Cardiac septum (tissue), 1 donor: ENCODE measurements at regions not wholly inside any gene's neighbourhood (a gene's known extent, or its start where the extent isn't known, plus 50 kb on each side); places are given as distances from the start of the nearest gene placed in this dataset.

Source experiments
- DNase-seq: peaks from one replicate; pipeline ENCODE4 v3.0.0-alpha.2; 2020; ENCODE audit warnings: low spot score
- intact Hi-C: fragments of 100-400 bp; cut with DNase I; formaldehyde crosslinking; loops from one replicate; pipeline ENCODE4 v1.14.0; 2022
- donor health status: DM: no; HTN: no; CAD: no.

- intact Hi-C loops, result no loop called here
- no peak for DNase-seq
Measured at GRCh38 chr13:97559030-97559429, 125.1 kb downstream of the RAP2A start.

- intact Hi-C loops, result no loop called here
- no peak for DNase-seq
Measured at GRCh38 chr13:97559981-97560380, 126.0 kb downstream of the RAP2A start.

- intact Hi-C loops, result no loop called here
- no peak for DNase-seq
Measured at GRCh38 chr13:97561182-97561581, 127.2 kb downstream of the RAP2A start.

GRCh38 chr13:97562962-97563361, 129.0 kb downstream of the RAP2A start:
- intact Hi-C loops, result no loop called here
- DNase-seq, result no peak

GRCh38 chr13:97564956-97565355, 131.0 kb downstream of the RAP2A start:
- no peak for DNase-seq
- intact Hi-C loops, result no loop called here

GRCh38 chr13:97565906-97566305, 131.9 kb downstream of the RAP2A start:
- intact Hi-C loops, result no loop called here
- no peak for DNase-seq

GRCh38 chr13:97566907-97567306, 132.9 kb downstream of the RAP2A start:
- intact Hi-C loops, result no loop called here
- DNase-seq, result no peak

- intact Hi-C loops, result no loop called here
- DNase-seq, result no peak
Measured at GRCh38 chr13:97567510-97568243, 133.7 kb downstream of the RAP2A start.

GRCh38 chr13:97568850-97569249, 134.9 kb downstream of the RAP2A start:
- intact Hi-C loops, result no loop called here
- DNase-seq, result no peak

GRCh38 chr13:97569841-97570240, 135.9 kb downstream of the RAP2A start:
- intact Hi-C loops, result no loop called here
- DNase-seq, result no peak

- no peak for DNase-seq
- intact Hi-C loops, result no loop called here
Measured at GRCh38 chr13:97570442-97570841, 136.5 kb downstream of the RAP2A start.

- intact Hi-C loops, result no loop called here
- DNase-seq, result no peak
Measured at GRCh38 chr13:97573011-97573410, 139.0 kb downstream of the RAP2A start.

- intact Hi-C loops, result no loop called here
- no peak for DNase-seq
Measured at GRCh38 chr13:97574926-97575325, 141.0 kb downstream of the RAP2A start.

- intact Hi-C loops, result no loop called here
- DNase-seq, result no peak
Measured at GRCh38 chr13:97577026-97577425, 143.1 kb downstream of the RAP2A start.

- intact Hi-C loops, result no loop called here
- DNase-seq, result no peak
Measured at GRCh38 chr13:97582170-97582569, 148.2 kb downstream of the RAP2A start.

GRCh38 chr13:97583907-97584497, 150.0 kb downstream of the RAP2A start:
- intact Hi-C loops, result no loop called here
- no peak for DNase-seq

- no peak for DNase-seq
- intact Hi-C loops, result no loop called here
Measured at GRCh38 chr13:97586941-97587340, 153.0 kb downstream of the RAP2A start.

GRCh38 chr13:97588993-97589392, 155.0 kb downstream of the RAP2A start:
- intact Hi-C loops, result no loop called here
- no peak for DNase-seq

- DNase-seq, result no peak
- intact Hi-C loops, result no loop called here
Measured at GRCh38 chr13:97600458-97601075, 166.6 kb downstream of the RAP2A start.

- intact Hi-C loops, result no loop called here
- no peak for DNase-seq
Measured at GRCh38 chr13:97615266-97615665, 181.3 kb downstream of the RAP2A start.

GRCh38 chr13:97616385-97616784, 182.4 kb downstream of the RAP2A start:
- no peak for DNase-seq
- intact Hi-C loops, result no loop called here
